HG03159 (cell line): ENCODE measurements at regions not wholly inside any gene's neighbourhood (a gene's known extent, or its start where the extent isn't known, plus 50 kb on each side); places are given as distances from the start of the nearest gene placed in this dataset.
A peak's percentile ranks its signal among the peaks of the same experiment; 100 is the strongest.

ENCODE experiments used
- ATAC-seq: cut with Tn5 transposase; IDR thresholded peaks from one replicate; pipeline ENCODE4 v1.9.1; 2021; ENCODE audit warnings: mild to moderate bottlenecking, moderate library complexity; ENCODE audit not compliant: unreplicated experiment

GRCh38 chr12:67116134-67116533 is 153.0 kb upstream of the CAND1 start:
- ATAC-seq: no peak

GRCh38 chr12:67122584-67122983 is 146.6 kb upstream of the CAND1 start:
- no peak for ATAC-seq

GRCh38 chr12:67137256-67137655 is 131.9 kb upstream of the CAND1 start:
- no peak for ATAC-seq

- no peak for ATAC-seq
Observed at GRCh38 chr12:67141296-67142018, 127.7 kb upstream of the CAND1 start.

GRCh38 chr12:67145692-67146091 is 123.5 kb upstream of the CAND1 start:
- ATAC-seq: no peak

- no peak for ATAC-seq
Observed at GRCh38 chr12:67147030-67147429, 122.1 kb upstream of the CAND1 start.

GRCh38 chr12:67147447-67147846 is 121.7 kb upstream of the CAND1 start:
- ATAC-seq: no peak

GRCh38 chr12:67148265-67148664 is 120.9 kb upstream of the CAND1 start:
- ATAC-seq: no peak

GRCh38 chr12:67151886-67152285 is 117.3 kb upstream of the CAND1 start:
- no peak for ATAC-seq

GRCh38 chr12:67152451-67152850 is 116.7 kb upstream of the CAND1 start:
- no peak for ATAC-seq

- no peak for ATAC-seq
Observed at GRCh38 chr12:67154901-67155300, 114.3 kb upstream of the CAND1 start.

GRCh38 chr12:67155863-67156262 is 113.3 kb upstream of the CAND1 start:
- ATAC-seq: no peak

- peak; percentile 83 for ATAC-seq
Observed at GRCh38 chr12:67161322-67161918, 107.7 kb upstream of the CAND1 start.

- no peak for ATAC-seq
Observed at GRCh38 chr12:67173258-67173657, 95.9 kb upstream of the CAND1 start.

GRCh38 chr12:67182551-67182950 is 86.6 kb upstream of the CAND1 start:
- ATAC-seq: no peak

- no peak for ATAC-seq
Observed at GRCh38 chr12:67193704-67194103, 75.5 kb upstream of the CAND1 start.

GRCh38 chr12:67200386-67200785 is 68.8 kb upstream of the CAND1 start:
- no peak for ATAC-seq

GRCh38 chr12:67202011-67202677 is 67.0 kb upstream of the CAND1 start:
- peak; percentile 28 for ATAC-seq

GRCh38 chr12:67202678-67203012 is 66.5 kb upstream of the CAND1 start:
- ATAC-seq: peak; percentile 95

GRCh38 chr12:67208281-67209067 is 60.7 kb upstream of the CAND1 start:
- ATAC-seq: no peak

- no peak for ATAC-seq
Observed at GRCh38 chr12:67211029-67211428, 58.1 kb upstream of the CAND1 start.

GRCh38 chr12:67211494-67211893 is 57.7 kb upstream of the CAND1 start:
- ATAC-seq: no peak
